NB4 (cell line): ENCODE measurements at regions not wholly inside any gene's neighbourhood (a gene's known extent, or its start where the extent isn't known, plus 50 kb on each side); places are given as distances from the start of the nearest gene placed in this dataset.

Experiments
- MYC ChIP-seq: IDR thresholded peaks from 2 replicates; pipeline ENCODE4 v1.6.1; 2011; ENCODE audit warnings: low read depth, low read length
- POLR2A ChIP-seq: IDR thresholded peaks from 2 replicates; pipeline ENCODE4 v1.6.1; 2011; ENCODE audit warnings: mild to moderate bottlenecking; ENCODE audit not compliant: insufficient read length; ENCODE audit errors: extremely low read depth
- TF ChIP-seq, protein P1 (sequence below): IDR thresholded peaks from one replicate; pipeline ENCODE4 v1.5.1; 2012; ENCODE audit warnings: low read depth, low read length
- TF ChIP-seq, protein P2 (sequence below): IDR thresholded peaks from 2 replicates; pipeline ENCODE4 v1.6.1; 2011; ENCODE audit warnings: low read depth, low read length

DNA sequence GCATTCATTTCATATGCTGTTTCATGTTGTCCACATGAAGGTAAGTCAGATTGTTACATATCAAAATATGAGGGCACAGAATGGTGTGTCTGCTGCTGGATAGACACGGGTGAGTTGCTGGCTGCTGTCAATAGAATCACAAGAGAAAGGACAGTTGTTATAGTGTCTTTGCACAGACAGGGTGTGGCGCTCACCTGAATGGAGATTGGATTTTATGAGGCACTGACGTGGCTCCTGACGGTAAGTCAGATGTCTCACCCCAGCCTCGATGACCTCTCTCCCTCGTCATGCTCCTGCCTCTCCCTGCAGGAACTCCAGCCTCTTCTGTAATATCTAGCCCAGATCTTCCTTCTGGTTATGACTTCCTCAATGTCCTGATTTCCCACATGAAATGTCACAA is 75.4 kb upstream of the SELENOP start:
- TF ChIP-seq, protein P1, sequence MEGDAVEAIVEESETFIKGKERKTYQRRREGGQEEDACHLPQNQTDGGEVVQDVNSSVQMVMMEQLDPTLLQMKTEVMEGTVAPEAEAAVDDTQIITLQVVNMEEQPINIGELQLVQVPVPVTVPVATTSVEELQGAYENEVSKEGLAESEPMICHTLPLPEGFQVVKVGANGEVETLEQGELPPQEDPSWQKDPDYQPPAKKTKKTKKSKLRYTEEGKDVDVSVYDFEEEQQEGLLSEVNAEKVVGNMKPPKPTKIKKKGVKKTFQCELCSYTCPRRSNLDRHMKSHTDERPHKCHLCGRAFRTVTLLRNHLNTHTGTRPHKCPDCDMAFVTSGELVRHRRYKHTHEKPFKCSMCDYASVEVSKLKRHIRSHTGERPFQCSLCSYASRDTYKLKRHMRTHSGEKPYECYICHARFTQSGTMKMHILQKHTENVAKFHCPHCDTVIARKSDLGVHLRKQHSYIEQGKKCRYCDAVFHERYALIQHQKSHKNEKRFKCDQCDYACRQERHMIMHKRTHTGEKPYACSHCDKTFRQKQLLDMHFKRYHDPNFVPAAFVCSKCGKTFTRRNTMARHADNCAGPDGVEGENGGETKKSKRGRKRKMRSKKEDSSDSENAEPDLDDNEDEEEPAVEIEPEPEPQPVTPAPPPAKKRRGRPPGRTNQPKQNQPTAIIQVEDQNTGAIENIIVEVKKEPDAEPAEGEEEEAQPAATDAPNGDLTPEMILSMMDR, result no peak
- TF ChIP-seq MYC (no peak), POLR2A (no peak)
- TF ChIP-seq, protein P2, sequence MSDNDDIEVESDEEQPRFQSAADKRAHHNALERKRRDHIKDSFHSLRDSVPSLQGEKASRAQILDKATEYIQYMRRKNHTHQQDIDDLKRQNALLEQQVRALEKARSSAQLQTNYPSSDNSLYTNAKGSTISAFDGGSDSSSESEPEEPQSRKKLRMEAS, result no peak
